HFFc6 (cell line): ENCODE measurements at regions not wholly inside any gene's neighbourhood (a gene's known extent, or its start where the extent isn't known, plus 50 kb on each side); places are given as distances from the start of the nearest gene placed in this dataset.
A peak's percentile ranks its signal among the peaks of the same experiment; 100 is the strongest.

Experiments
- DNase-seq: peaks from one replicate; pipeline ENCODE4 v3.0.0-alpha.2; 2018
- H3K27ac Mint-ChIP-seq: 2 replicates; pipeline ENCODE4 v1.8.0; 2020; ENCODE audit warnings: mild to moderate bottlenecking, mixed read lengths
- H3K27me3 Mint-ChIP-seq: 2 replicates; pipeline ENCODE4 v1.8.0; 2021; ENCODE audit warnings: mild to moderate bottlenecking, moderate library complexity, mixed read lengths; ENCODE audit not compliant: insufficient read depth
- H3K36me3 Mint-ChIP-seq: 2 replicates; pipeline ENCODE4 v1.8.0; 2021; ENCODE audit warnings: low read depth, mixed read lengths
- H3K4me1 Mint-ChIP-seq: 2 replicates; pipeline ENCODE4 v1.8.0; 2020; ENCODE audit warnings: low read depth, mixed read lengths
- H3K4me3 Mint-ChIP-seq: 2 replicates; pipeline ENCODE4 v1.8.0; 2020; ENCODE audit warnings: mild to moderate bottlenecking, moderate library complexity, mixed read lengths
- H3K9me3 Mint-ChIP-seq: 2 replicates; pipeline ENCODE4 v1.8.0; 2020; ENCODE audit warnings: mild to moderate bottlenecking, mixed read lengths
- CTCF ChIP-seq: fragments of 200-600 bp; sonication (generic); IDR thresholded peaks from 2 replicates; pipeline ENCODE4 v1.5.0; 2021; ENCODE audit warnings: antibody characterized with exemption, mild to moderate bottlenecking

DNA sequence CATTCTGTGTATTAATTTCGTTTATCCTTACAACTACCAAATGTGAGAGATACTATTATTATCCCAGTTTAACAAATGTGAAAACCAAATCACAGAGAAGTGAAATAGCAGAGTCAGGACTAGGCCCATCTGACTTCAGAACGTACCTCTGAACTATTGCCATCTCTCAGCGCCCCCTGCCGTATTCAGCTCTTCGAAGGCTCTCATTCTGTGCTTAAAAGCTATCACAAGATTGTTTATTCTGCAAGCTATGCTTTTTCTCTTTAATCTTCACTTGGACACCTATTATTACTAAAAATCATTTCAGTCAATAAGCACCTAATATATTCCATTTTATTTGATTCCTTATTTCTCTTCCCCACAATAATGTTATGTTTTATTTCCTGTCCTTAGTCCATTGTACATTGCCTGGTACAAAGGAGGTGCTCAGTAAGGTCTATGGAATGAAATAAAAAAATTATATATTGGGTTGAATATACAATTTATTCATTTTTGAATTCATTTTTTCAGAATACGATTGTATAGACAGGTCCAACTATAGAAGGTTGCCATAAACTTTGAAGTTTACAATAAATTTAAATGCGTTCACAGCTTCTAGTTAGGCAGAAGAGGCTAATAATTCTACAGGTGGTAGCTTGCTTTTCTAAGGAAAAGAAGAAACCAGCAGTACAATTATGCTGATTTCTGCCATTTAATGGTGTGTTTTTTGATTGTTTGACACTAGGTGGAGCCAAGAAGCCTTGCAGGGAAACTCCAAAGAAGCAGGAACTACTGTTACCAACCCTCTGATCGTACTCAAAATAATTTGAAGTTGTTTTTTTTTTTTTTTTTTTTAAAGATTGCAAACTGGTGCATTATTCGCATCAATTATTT is 202.2 kb upstream of the DMRTA1 start:
- peak; percentile 39 for DNase-seq
- H3K27me3 Mint-ChIP-seq, result peaks cover 9% of the 10 kb centered on the region; the same call in 1 of the 2 replicates
- H3K4me1 Mint-ChIP-seq, result peaks cover 16% of the 10 kb centered on the region
- H3K27ac Mint-ChIP-seq, result no peak overlapping the region
- no peak overlapping the region for H3K4me3 Mint-ChIP-seq
- H3K9me3 Mint-ChIP-seq, result no peaks in the 10 kb centered on the region
- H3K36me3 Mint-ChIP-seq, result no peaks in the 10 kb centered on the region
- TF ChIP-seq CTCF, result peak; percentile 67

- TF ChIP-seq CTCF, result no peak
- peaks cover 19% of the 10 kb centered on the region for H3K27me3 Mint-ChIP-seq
- H3K4me3 Mint-ChIP-seq, result no peak overlapping the region
- no peak overlapping the region for H3K27ac Mint-ChIP-seq
- H3K9me3 Mint-ChIP-seq, result peaks cover 21% of the 10 kb centered on the region
- DNase-seq, result no peak
- H3K4me1 Mint-ChIP-seq, result no peaks in the 10 kb centered on the region
- peaks cover 15% of the 10 kb centered on the region for H3K36me3 Mint-ChIP-seq
Measured at GRCh38 chr9:22255337-22255736, 191.3 kb upstream of the DMRTA1 start.

DNA sequence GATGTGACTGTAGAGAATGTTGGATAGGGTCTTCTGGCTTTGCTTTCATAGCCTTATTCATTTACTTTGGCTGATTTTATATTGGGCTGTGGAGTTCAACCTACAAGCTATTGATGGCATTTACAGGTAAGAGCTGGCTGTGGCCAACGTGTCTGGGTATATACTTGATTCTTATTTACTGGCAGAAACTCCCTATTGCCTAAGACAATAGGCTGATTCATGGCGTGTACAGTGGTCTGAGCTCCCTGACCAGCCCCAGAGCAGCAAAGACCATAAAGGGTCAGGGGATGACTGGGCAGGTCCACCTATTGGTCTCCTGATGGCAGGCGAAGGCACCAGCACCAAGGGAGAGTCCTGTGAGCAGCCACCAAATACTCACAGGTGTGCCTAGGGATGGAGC is 190.2 kb upstream of the DMRTA1 start:
- Mint-ChIP-seq H3K27ac (no peak overlapping the region), H3K36me3 (peaks cover 10% of the 10 kb centered on the region), H3K27me3 (peaks cover 17% of the 10 kb centered on the region), H3K9me3 (peaks cover 15% of the 10 kb centered on the region), H3K4me1 (no peaks in the 10 kb centered on the region), H3K4me3 (no peak overlapping the region)
- TF ChIP-seq CTCF, result no peak
- no peak for DNase-seq

GRCh38 chr9:22257026-22257816 is 189.4 kb upstream of the DMRTA1 start:
- Mint-ChIP-seq H3K27ac (no peak overlapping the region), H3K27me3 (peaks cover 18% of the 10 kb centered on the region), H3K4me3 (no peak overlapping the region), H3K36me3 (0 out of 2 replicates have a peak, but pooled peaks cover 5% of the 10 kb centered on the region), H3K4me1 (no peaks in the 10 kb centered on the region), H3K9me3 (peaks cover 7% of the 10 kb centered on the region)
- DNase-seq, result no peak
- no peak for TF ChIP-seq CTCF

- no peak overlapping the region for H3K27ac Mint-ChIP-seq
- no peak for TF ChIP-seq CTCF
- H3K27me3 Mint-ChIP-seq, result peaks cover 10% of the 10 kb centered on the region
- no peaks in the 10 kb centered on the region for H3K4me1 Mint-ChIP-seq
- H3K4me3 Mint-ChIP-seq, result no peak overlapping the region
- peaks cover 16% of the 10 kb centered on the region; the same call in 1 of the 2 replicates for H3K9me3 Mint-ChIP-seq
- H3K36me3 Mint-ChIP-seq, result no peaks in the 10 kb centered on the region
- DNase-seq, result no peak
Measured at GRCh38 chr9:22265038-22265437, 181.6 kb upstream of the DMRTA1 start.
